Left lung (tissue), 4 donors: ENCODE measurements at regions not wholly inside any gene's neighbourhood (a gene's known extent, or its start where the extent isn't known, plus 50 kb on each side); places are given as distances from the start of the nearest gene placed in this dataset.

ENCODE experiments used
- ATAC-seq: fragments of 200-7000 bp; cut with Tn5 transposase; one replicate; pipeline ENCODE4 v1.9.1; 2020; ENCODE audit warnings: moderate library complexity
- DNase-seq, 4 donors: peaks; one replicate each; pipeline ENCODE4 v3.0.0-alpha.2; 2013 to 2020
- H3K27ac ChIP-seq, 2 donors: fragments of 200-600 bp; sonication (generic) in 1 of 2; one replicate each; pipeline versions ENCODE4 v1.5.0 to v1.8.0; 2020 to 2021
- H3K27me3 ChIP-seq, 2 donors: fragments of 200-600 bp; sonication (generic) in 1 of 2; one replicate each; pipeline versions ENCODE4 v1.5.0 to v1.8.0; 2020 to 2021
- H3K36me3 ChIP-seq, 2 donors: fragments of 200-600 bp; sonication (generic) in 1 of 2; one replicate each; pipeline versions ENCODE4 v1.5.0 to v1.8.0; 2020 to 2021
- H3K4me1 ChIP-seq, 2 donors: fragments of 200-600 bp; one replicate each; pipeline ENCODE4 v1.8.0; 2021
- H3K4me3 ChIP-seq, 2 donors: fragments of 200-600 bp; sonication (generic) in 1 of 2; one replicate each; pipeline versions ENCODE4 v1.5.0 to v1.8.0; 2020 to 2021; ENCODE audit warnings: mild to moderate bottlenecking in 1 of 2
- H3K9me3 ChIP-seq, 2 donors: fragments of 200-600 bp; sonication (generic) in 1 of 2; one replicate each; pipeline versions ENCODE4 v1.5.0 to v1.8.0; 2020 to 2021
- CTCF ChIP-seq, 2 donors: fragments of 200-600 bp; sonication (generic) in 1 of 2; IDR thresholded peaks; one replicate each; pipeline versions ENCODE4 v1.5.0 to v1.8.0; 2021; ENCODE audit warnings: antibody characterized with exemption in 2 of 2
- intact Hi-C, 2 donors: fragments of 100-400 bp; cut with DNase I; formaldehyde crosslinking; loops; one replicate each; pipeline versions ENCODE4 v1.11.2 to v1.14.2; 2022
- donor health status: DM: no; HTN: yes; CAD: no.
- donor health status: DM: no; HTN: no; CAD: no.

DNA sequence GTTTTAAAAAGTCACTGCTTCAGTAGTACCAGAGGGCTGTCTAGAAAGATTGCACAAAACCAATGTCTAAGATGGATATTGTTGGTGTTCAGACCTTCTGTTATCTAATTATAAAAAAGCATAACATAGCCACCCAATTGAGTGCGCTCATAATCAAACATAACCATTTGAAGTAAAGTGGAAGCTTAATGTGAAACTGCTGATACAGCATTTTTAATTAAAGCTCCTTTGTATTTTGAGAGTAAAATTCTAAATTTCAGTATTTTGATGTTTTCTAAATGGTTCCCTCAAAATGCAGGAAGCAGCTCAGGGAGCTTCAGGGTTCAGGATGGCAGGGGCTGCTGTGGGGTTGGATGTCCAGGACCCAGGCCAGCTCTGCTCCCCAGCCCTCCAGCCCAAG is 291.8 kb upstream of the ZFP64 start:
- no peak for DNase-seq
- TF ChIP-seq CTCF (IDR thresholded peaks at IDR 0.05) = no peak
- intact Hi-C loops = no loop called here
- no peaks in the 10 kb centered on the region for H3K27me3 ChIP-seq
- H3K9me3 ChIP-seq = peaks cover 0 to 2% of the 10 kb centered on the region in 2 donors
- H3K4me1 ChIP-seq = no peaks in the 10 kb centered on the region
- H3K36me3 ChIP-seq = no peaks in the 10 kb centered on the region
- no peak overlapping the region for H3K27ac ChIP-seq
- H3K4me3 ChIP-seq = no peak overlapping the region
- no peak for ATAC-seq

DNA sequence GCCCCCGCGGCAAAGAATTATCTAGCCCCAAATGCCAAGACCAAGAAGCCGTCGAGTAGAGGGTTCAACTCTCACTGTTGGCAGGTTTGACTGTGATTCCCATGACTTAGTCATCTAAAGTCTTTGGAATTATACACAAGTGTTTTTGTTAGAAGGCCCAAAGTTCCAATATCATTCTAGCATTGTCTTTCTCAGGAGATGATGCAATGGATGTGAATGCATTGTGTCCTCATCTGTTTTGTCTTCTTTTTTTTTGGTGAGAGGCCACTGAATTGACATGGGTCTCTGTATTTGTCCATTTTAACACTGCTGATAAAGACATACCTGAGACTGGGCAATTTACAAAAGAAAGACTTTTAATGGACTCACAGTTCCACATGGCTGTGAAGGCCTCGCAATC is 290.5 kb upstream of the ZFP64 start:
- Histone ChIP-seq H3K4me3 (no peak overlapping the region), H3K27ac (no peak overlapping the region), H3K9me3 (peaks cover 0 to 2% of the 10 kb centered on the region in 2 donors), H3K4me1 (no peaks in the 10 kb centered on the region), H3K27me3 (no peaks in the 10 kb centered on the region), H3K36me3 (no peaks in the 10 kb centered on the region)
- intact Hi-C loops = no loop called here
- ATAC-seq = no peak
- DNase-seq = no peak
- TF ChIP-seq CTCF (IDR thresholded peaks at IDR 0.05) = no peak

DNA sequence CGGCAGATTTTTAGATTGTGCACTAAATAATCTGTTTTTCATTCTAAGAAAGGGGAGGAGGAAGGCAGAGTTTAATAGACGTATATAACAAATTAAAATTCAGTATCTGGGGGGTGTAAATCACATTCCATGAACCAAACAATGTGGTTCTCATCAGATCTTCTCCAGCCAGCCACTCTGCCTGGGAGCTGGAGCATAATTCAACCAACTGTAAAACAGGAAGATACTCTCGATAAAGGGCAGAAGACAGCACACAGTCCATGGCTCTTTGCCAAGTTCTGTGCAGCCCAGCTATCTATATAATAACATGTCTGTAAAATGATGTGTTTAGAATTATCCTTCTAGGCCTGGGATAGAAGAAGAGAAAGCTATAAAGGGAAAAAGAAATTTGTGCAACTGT is 289.9 kb upstream of the ZFP64 start:
- Histone ChIP-seq H3K4me3 (no peak overlapping the region), H3K27ac (no peak overlapping the region), H3K36me3 (no peaks in the 10 kb centered on the region), H3K4me1 (no peaks in the 10 kb centered on the region), H3K27me3 (no peaks in the 10 kb centered on the region), H3K9me3 (peaks cover 0 to 2% of the 10 kb centered on the region in 2 donors)
- ATAC-seq = no peak
- DNase-seq = peak in 2 of 4 donors; percentile 47 to 57
- no peak for TF ChIP-seq CTCF (IDR thresholded peaks at IDR 0.05)
- intact Hi-C loops = no loop called here

- peaks cover 0 to 2% of the 10 kb centered on the region in 2 donors for H3K9me3 ChIP-seq
- no peak for TF ChIP-seq CTCF (IDR thresholded peaks at IDR 0.05)
These were observed 284.6 kb upstream of the ZFP64 start for GRCh38 chr20:52476074-52476750.

DNA sequence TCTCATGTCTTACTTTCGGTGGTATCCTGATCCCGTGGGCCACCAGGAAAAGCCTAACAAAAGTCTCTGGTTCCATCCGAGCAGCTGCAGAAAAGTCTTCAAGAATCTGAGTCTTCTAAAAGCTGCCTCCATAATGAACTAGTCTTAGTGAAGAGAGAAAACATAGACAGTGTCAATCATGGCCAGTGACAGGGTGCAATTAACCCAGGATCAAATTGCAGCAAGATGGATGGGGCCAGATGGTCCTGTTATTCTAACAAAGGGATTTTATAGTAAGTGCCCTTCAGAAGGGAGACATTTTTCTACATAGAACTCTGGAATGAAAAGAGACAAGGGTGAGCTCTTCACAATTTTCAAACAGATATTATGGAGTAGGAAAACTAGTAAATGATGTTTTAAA is 281.6 kb upstream of the ZFP64 start:
- Histone ChIP-seq H3K36me3 (no peaks in the 10 kb centered on the region), H3K9me3 (no peaks in the 10 kb centered on the region), H3K27ac (no peak overlapping the region), H3K4me1 (no peaks in the 10 kb centered on the region), H3K4me3 (no peak overlapping the region), H3K27me3 (no peaks in the 10 kb centered on the region)
- no peak for ATAC-seq
- DNase-seq = no peak
- no peak for TF ChIP-seq CTCF (IDR thresholded peaks at IDR 0.05)
- intact Hi-C loops = no loop called here

More at GRCh38 chr20:52476074-52476750, 284.6 kb upstream of the ZFP64 start:
- no peaks in the 10 kb centered on the region for H3K4me1 ChIP-seq
- no peak overlapping the region for H3K4me3 ChIP-seq
- intact Hi-C loops = no loop called here
- H3K27me3 ChIP-seq = no peaks in the 10 kb centered on the region
- ATAC-seq = no peak
- H3K36me3 ChIP-seq = no peaks in the 10 kb centered on the region
- DNase-seq = no peak
- H3K27ac ChIP-seq = no peak overlapping the region
